ENCODE measurements at regions not wholly inside any gene's neighbourhood (a gene's known extent, or its start where the extent isn't known, plus 50 kb on each side); places are given as distances from the start of the nearest gene placed in this dataset.

GRCh38 chr13:106072014-106072413 is 463.4 kb downstream of the EFNB2 start:
- TF ChIP-seq POLR2AphosphoS5 (IDR thresholded peaks at IDR 0.05; ENCODE audit: borderline replicate concordance, low read depth, low read length) (no peak), EZH2 (IDR thresholded peaks at IDR 0.05) (no peak)

Data from SK-N-MC (cell line).